Posterior vena cava (tissue), 2 donors: ENCODE measurements at regions not wholly inside any gene's neighbourhood (a gene's known extent, or its start where the extent isn't known, plus 50 kb on each side); places are given as distances from the start of the nearest gene placed in this dataset.

Experiments used
- DNase-seq: peaks from one replicate; pipeline ENCODE4 v3.0.0-alpha.2; 2020; ENCODE audit warnings: low spot score
- intact Hi-C, 2 donors: fragments of 100-400 bp; cut with DNase I; formaldehyde crosslinking; loops; one replicate each; pipeline versions ENCODE4 v1.14.1 to v1.14.2; 2022 to 2023
- donor health status: DM: yes; HTN: yes; CAD: no.
- donor health status: DM: yes; HTN: yes; CAD: no.

DNA sequence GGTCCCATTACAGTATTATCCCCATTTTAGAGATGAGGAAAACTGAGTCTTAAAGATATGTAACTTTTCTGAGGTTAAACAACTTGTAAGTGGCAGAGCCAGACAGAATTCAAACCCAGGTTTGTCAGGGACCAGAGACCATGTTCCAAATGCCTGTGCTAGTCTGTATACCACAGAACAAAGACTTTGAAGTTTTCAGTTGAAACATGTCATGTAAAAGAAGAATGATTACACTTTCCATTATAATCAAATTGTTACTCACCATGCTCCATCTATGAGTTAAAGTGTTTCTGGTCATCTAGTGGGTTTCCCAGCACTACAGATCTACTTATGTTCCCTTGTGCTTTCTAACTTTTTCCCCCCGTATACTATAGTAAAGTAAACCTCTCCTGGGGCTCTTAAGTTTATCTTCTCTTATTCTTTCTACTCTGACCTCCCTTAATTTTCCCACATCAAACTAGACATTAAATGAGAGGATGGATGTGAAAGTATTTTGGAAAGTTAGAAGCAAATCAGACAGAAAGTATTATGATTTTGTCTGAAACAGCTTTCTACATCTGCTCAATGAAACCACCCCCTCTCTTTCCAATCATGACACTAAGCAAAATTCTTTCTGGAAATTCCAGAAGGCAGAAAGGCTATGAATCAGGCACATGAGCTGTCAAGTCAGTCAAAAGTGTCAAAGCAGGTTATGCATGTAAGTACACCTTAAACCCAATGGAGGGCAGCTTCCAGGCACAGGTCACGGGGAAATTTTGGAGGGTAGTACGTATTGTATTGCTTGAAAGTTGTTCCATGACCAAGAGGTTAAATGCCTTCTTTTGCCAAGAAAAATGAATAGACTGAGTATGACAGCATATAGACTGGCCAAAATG lies 132.7 kb upstream of the MAP3K7 start:
- DNase-seq, result no peak
- intact Hi-C loops, result loop anchor here in 1 of 2 donors (1.0 kb wide), 1 partner anchor 27 kb away; no protein-coding TSS in a partner anchor

DNA sequence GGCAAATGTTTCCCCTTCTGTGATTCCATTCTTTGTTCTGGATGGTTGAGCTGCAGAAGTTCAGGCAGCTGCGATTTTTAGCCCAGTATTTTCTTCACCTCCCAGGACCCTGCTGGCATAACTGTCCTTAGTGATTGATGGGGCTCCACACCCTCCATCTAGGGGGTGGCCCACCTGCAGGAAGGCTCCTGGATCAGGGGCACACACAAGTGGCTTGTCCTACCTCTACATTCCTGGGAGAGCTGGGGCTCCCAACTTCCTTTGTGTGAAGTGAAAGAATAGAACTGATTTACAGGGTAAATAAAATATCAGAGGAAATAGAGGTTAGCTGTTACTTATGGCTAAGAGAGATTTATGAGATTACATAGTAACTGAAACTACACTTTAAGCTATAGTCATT lies 129.5 kb upstream of the MAP3K7 start:
- DNase-seq, result no peak
- intact Hi-C loops, result no loop called here

DNA sequence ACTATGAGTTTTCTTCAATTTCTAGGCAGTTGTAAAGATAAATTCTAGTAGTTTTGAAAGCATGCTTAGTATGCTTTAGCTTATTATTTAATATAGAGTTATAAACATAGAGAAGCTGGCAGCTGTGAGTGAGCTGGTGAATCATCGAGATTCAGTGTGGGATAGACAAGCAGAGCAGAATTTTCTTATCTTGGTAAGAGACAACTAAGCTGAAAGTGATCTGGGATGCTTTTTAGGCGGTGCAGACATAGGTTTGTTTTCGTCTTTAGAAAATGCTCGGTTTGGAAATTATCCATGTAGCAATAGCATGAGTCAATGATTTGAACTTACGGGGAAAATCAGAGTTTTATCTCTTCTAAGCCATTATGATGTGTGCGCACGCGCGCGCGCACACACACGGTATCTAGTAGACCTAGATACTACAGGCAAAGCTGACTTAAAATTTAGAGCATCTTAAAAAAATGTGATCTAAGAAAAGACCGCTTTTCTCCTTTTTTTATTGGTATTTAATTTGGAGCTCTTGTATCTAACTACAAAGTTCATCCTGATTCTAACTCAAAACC lies 128.3 kb upstream of the MAP3K7 start:
- DNase-seq, result no peak
- intact Hi-C loops, result no loop called here

GRCh38 chr6:90714319-90714718 lies 127.4 kb upstream of the MAP3K7 start:
- no peak for DNase-seq
- intact Hi-C loops, result no loop called here

DNA sequence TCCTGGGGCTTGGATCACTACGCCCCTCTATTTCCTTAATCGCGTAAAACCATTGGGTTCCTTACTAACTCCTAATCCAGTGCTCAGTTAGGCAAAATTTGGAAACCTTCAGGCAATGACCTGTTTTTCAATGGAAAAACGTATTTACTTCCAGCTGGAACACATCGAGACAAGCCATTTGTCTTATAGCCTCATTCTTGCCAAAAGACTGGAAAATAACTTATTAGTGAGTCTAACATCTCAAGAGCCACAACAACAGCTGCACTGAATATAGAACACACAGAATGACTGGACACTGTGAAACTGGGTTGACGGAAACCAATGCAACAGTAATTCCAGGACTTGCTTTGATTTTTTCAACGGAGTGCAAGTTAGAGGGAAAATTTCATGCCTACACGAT lies 125.2 kb upstream of the MAP3K7 start:
- intact Hi-C loops, result no loop called here
- DNase-seq, result no peak

DNA sequence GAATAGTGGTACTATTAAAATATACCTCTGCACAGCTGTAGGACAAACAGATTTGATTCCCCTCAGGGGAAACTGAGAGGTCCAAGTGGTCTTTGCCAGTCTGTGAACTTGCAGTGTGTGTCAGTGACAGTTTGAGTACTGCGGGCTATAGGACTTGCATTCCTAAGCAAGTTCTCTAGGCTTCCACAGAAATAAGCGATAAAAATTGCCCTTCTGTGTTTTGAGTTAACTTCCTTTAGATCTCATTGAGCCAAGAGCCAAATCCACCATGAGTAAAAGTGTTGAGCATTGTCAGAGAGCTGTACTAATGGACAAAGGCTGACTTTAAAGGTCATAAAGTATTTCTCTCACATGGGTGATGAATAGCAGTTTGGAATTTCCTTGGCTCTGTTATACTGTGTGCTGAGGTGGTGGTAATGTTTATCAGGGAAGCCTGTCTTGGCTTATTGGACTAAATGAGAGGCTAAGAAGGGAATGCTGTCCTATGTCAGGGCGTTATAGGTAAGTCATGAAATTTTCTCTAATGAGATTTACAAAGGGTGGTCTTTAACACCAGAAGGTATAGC lies 122.6 kb upstream of the MAP3K7 start:
- no peak for DNase-seq
- intact Hi-C loops, result no loop called here

DNA sequence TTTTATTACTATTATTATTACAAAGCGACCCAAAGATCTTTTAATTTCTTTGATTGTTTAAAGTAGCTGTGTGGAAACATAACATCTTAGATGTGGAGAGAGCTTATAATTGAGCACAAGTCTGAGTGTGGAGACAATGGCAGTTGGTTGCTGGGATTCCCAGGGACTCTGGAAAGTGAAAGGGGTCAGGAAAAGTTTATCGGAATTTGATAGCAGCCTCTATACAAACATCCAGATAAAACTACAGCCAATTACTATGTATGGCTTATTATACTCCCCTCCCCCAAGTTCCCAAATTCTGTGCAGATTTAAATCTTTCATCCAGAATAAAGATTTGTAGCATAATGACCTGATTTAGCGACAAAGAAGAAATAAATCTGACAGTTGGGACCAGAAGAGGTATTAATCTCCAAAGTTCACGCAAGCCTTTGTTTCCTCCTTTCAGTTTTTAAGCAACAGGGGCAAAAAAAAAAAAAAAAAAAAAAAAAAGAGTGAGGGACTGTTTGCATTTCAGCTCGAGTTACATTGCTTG lies 121.4 kb upstream of the MAP3K7 start:
- DNase-seq, result no peak
- intact Hi-C loops, result no loop called here

DNA sequence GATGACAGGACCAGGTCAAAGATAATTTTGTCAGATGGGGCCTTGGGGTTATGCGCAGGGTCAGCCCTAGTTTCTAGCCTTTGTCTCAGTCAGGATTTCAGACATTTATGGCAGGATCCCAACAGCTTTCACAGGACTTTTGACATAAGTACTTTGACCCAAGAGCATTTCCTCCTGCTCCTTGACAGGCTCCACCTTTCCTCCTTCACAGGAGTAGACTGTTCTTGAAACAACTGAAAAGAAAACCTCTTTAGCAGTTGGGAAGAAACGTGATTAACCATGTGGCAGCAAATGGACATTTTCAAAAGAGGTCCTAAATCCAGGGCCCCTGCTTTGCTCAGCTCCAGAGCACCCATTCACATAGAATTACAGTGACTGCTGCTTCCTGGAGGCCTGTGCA lies 120.4 kb upstream of the MAP3K7 start:
- intact Hi-C loops, result no loop called here
- no peak for DNase-seq

- DNase-seq, result no peak
- intact Hi-C loops, result no loop called here
Measured at GRCh38 chr6:90703336-90703735, 116.5 kb upstream of the MAP3K7 start.

- intact Hi-C loops, result no loop called here
- DNase-seq, result no peak
Measured at GRCh38 chr6:90701926-90702325, 115.1 kb upstream of the MAP3K7 start.

GRCh38 chr6:90701146-90701781 lies 114.4 kb upstream of the MAP3K7 start:
- intact Hi-C loops, result no loop called here

GRCh38 chr6:90695316-90695715 lies 108.4 kb upstream of the MAP3K7 start:
- no peak for DNase-seq
- intact Hi-C loops, result no loop called here

More at GRCh38 chr6:90701146-90701781, 114.4 kb upstream of the MAP3K7 start:
- no peak for DNase-seq

GRCh38 chr6:90694802-90695201 lies 107.9 kb upstream of the MAP3K7 start:
- intact Hi-C loops, result no loop called here

GRCh38 chr6:90691823-90692222 lies 105.0 kb upstream of the MAP3K7 start:
- no peak for DNase-seq
- intact Hi-C loops, result loop anchor here in 1 of 2 donors (1.0 kb wide), 1 partner anchor 27 kb away; no protein-coding TSS in a partner anchor

More at GRCh38 chr6:90694802-90695201, 107.9 kb upstream of the MAP3K7 start:
- DNase-seq, result no peak

- intact Hi-C loops, result no loop called here
- no peak for DNase-seq
Measured at GRCh38 chr6:90689172-90689571, 102.3 kb upstream of the MAP3K7 start.

DNA sequence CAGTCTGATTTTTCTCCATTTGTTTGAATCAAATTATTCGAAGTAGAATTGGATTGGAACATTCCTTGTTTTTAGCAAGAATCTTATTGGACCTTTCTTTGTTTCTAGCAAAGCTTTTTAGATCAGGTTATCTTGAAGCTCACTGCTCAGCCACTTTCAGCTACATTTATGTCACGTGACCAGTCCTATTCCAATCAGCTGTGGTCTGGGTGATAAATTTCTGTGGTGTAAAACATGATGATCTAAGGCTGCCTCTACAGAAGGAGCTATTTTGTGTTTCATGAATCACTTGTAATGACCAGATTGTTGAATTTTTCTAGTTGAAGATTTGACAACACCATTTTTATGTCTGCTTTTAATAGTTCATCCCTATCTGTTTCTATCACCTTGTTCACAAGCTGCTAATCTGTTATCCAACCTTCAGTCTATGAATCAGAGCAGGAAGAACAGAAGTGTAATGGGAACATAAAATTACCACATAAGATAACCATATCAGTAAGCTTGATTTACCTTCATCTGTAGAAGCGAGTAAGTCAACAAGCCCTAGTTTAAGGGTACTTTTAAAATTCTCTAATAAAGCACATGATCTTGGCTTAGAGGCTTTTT lies 101.0 kb upstream of the MAP3K7 start:
- DNase-seq, result no peak
- intact Hi-C loops, result no loop called here

DNA sequence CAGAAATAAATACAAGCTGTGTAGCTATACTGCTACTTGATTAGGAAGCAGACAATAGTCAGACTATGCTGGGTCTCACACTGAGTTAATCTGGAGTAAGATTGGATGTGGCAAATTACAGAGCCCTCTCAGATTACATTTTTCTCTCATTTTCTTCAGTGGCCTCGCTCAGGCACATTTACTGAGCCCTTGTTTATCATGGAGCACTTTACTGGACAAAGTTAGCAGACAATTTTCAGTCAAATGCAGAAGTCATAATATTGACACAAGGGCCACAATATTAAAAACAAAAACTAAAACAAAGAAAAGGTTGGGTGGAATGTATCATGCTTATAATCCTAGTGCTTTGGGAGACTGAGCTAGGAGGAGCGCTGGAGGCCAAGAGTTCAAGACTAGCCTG lies 95.0 kb upstream of the MAP3K7 start:
- no peak for DNase-seq
- intact Hi-C loops, result no loop called here

DNA sequence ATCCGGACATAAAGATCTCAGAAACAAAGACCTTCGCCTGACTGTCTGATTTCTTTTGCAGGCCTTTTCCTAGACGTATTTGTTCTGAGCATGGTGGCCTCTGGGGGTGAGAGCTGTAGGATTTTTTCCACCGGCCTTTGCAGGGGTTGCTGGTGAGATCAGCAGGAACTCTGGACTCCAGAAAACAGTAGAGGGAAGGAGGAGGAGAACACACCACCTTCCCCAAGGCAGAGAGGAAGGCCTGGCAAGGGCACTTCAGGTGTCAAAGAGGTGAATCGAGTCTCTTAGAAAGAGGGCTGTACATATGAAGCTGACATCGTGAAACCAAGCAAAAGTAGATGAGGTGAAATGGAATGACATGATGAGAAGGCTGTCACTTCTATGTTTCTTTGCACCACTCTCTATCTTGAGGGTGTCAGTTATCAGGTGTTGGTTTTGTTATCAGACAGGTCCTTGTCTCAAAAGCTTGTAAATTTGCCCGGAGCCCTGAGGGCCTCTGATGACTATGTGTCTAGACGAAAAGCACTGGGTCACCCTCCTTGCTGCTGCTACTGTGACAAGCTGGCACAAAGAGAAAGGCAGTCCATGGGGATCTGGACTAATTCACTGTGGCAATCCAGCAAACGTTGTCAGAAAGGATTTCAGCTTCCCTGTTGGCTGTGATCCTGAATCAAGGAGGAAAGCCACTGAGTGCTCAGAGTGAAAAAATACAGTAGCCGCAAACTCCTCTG lies 91.3 kb upstream of the MAP3K7 start:
- DNase-seq, result no peak
- intact Hi-C loops, result no loop called here

DNA sequence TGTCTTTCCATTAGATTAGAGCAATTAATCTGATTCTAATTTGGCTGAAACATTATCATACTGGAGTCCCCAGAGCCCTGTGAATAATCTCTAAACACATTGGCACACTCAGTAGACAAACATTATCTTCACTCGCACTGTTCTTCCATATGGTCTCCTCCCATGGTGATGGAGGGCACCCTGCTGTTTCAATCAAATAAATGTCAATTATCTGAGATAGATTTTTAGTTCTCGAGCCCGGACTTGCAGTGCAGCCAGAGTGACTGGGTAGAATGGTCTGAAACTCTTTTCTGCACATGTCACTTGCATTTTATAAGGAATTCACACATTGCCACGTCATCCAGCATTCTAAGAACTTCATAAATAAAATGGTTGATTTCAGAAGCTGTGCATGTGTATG lies 90.6 kb upstream of the MAP3K7 start:
- intact Hi-C loops, result no loop called here
- DNase-seq, result no peak
